ENCODE measurements at regions not wholly inside any gene's neighbourhood (a gene's known extent, or its start where the extent isn't known, plus 50 kb on each side); places are given as distances from the start of the nearest gene placed in this dataset.

DNA sequence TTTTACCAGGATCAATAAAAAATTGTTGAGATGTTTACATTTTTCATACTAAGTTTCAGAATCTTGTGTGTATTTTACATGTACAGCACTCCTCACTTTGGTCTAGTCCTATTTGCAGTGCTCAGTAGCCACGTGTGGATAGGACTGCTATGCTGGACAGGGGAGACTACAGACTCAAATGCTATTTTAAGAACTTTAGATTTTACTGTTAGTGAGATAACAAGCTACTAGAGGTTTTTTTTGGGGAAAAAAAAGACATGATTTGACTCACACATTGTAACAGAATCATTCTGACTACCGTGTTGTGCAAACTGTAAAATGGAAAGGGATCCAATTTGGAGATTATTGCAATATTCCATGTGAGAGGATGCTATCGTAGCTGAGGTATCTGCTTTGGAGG lies 418.9 kb upstream of the PRMT6 start:
- FAIRE-seq, result no peak

DNA sequence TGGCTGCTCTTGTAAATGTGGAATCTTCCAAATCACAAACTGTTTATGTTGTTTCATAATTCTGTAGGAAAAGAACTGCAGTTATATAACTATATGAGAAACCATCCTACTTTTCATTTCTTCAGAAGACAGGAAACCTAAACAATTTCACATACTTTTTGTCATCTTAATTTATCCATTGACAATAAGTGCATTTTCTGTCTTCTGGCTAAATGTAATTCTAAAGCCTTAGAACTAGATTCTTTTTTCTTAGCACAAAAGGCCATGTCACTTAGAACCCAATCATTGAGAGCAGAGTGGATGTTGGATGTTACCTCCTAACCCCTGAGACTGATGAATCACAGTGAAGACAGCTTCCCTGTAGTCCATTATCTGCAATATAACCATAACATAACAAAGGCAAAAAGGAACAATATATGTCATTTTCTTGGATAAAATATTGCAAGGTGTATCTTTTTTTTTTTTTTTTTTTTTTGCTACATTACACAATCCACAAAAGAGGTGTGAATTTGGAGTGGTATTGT lies 410.2 kb upstream of the PRMT6 start:
- FAIRE-seq, result no peak

GRCh38 chr1:106646816-106647215 lies 409.7 kb upstream of the PRMT6 start:
- no peak for FAIRE-seq

- FAIRE-seq, result no peak
These were observed 405.3 kb upstream of the PRMT6 start for GRCh38 chr1:106651028-106651762.

DNA sequence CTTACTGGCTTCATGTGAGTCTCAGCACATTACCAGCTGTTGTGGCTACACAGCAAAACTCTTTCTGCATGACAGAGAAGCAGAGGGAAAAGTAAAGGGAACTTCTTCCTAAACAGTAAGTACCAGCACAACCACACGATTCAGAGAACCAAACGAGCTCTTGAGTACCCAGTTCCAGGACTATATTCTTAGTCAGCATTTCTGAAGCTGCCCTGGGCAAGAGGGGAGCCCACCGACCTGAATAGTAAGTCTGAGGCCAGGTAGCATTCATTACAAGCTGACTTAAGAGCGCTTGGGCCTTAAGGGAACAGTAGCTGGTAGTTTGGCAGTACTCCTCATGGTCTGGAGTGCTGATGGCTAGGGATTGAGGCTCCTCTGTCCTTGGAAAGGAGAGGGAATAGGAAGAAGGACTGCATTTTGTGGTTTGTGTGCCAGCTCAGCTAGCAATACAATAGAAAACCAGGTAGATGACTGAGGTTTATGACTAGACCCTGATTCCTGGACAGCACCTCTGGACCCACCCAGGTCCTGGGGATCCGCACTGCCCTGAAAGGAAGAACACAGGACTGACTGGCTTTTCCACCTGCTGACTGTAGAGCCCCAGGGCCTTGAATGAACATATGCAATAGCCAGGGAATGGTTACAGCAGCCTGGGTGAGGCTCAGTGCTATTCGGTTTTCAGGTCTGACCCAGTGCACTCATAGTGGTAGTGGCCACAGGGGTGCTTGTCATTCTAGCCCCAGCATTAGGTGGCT lies 396.8 kb upstream of the PRMT6 start:
- FAIRE-seq, result no peak

- FAIRE-seq, result no peak
These were observed 380.9 kb upstream of the PRMT6 start for GRCh38 chr1:106675558-106675957.

- no peak for FAIRE-seq
These were observed 380.5 kb upstream of the PRMT6 start for GRCh38 chr1:106676021-106676420.

GRCh38 chr1:106677181-106677580 lies 379.3 kb upstream of the PRMT6 start:
- FAIRE-seq, result no peak

DNA sequence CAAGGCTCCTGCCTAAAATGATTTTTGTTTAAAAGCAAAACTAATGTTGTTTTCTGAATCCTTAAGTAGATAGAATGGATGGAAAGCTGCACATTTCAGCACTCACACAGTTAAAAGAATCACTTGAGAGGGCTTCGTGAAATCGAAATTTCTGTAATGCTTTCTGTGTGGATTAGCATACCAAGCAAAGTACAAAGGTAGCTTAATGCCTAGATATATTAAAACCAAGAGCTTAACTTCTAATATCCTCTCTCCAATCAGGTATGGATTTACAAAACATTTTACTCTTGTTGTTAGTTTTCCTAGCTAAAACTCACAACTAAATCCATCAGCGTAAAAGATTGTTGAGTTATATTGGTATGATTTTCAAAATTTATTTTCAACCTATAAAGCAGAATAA lies 378.8 kb upstream of the PRMT6 start:
- no peak for FAIRE-seq

- no peak for FAIRE-seq
These were observed 378.0 kb upstream of the PRMT6 start for GRCh38 chr1:106678279-106679050.

DNA sequence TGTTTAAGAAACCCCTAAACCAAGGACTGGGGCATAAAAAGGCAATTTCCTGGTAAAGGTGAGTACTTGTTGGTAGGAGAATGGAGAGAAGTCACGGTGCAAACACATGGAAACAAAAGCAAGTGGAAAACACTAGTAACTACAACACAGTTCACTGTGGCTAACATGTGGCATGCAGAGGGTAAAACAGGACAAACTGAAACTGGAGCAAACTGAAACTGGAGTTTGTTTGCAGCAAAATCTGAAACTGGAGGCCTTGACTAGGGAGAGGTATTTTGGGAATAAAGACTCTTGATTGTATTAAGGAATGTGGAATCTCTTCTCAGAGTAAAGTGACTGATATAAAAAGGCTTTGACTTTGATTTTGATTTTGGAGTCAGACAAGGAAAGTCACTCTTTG lies 376.3 kb upstream of the PRMT6 start:
- FAIRE-seq, result no peak

DNA sequence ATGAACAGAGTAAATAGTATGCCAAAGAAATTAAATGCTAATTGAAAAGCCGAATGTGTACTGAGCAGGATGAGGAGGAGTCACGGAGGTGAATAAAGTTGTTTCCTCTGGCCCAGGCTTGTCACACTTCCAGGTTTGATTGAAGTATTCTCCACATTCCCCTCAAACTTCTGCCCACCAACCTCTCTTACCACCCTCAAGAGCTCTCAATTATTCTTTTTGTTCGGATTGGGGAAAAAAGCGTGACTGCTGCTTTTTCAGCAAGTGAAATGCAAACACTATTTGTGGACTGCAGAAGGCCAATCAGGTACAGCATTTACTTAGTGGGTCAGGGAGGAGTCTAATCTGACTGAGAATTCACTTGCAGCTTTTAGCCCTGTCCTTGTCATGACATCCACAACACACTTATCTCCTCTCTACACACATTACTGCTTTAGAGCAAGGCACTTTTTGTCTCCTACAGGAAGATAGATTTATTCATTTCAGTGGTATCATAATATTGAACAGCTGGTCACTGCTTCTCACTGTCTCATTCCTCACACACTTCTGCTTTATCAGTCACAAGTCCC lies 375.6 kb upstream of the PRMT6 start:
- no peak for FAIRE-seq

DNA sequence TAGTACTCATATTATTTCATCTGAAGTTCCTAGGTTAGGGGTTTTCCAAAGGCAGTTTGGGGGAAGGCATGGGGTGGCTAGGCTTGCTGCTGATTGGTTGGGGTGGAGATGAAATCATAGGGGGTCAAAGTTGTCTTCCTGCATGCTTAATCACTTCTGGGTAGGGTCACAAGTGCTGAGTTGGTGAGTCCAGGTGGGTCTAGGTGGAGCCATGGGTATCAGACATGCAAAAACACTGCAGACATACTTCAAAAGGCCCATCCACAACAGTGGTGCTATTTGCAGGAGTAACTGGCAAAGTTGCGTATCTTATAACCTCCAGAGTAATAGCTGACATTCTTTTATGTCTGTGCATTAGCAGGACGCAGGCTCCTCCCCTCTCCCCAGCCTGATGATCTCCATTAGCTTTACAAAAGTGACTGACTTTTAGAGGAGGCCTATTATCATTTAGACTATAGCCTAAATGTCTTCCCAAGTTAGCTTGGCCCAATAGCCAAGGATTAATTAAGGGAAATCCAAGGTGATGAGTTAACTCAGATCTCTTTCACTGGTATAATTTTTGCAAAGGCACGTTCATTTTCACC lies 374.4 kb upstream of the PRMT6 start:
- no peak for FAIRE-seq

DNA sequence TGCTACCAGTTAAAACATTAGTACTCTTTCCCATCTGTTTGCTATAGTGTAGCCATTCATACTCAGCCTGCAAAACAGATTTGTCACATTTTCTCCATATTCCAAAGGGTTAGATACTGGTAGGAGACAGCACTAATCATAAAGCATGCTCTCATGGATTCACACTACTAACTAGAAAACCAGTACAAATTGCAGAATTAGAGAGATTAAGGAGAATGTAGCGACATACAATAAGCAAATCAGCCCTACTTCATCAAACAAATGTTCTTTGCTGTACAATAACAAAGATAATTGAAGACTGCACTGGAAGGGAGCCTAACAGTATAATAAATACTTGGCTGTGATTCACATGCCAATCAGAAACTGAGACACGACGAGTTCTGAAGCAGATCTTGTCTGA lies 368.0 kb upstream of the PRMT6 start:
- FAIRE-seq, result no peak

GRCh38 chr1:106698660-106699059 lies 357.8 kb upstream of the PRMT6 start:
- no peak for FAIRE-seq

GRCh38 chr1:106699433-106699832 lies 357.0 kb upstream of the PRMT6 start:
- peak; percentile 99 for FAIRE-seq

- FAIRE-seq, result no peak
These were observed 356.3 kb upstream of the PRMT6 start for GRCh38 chr1:106700211-106700610.

- FAIRE-seq, result no peak
These were observed 350.5 kb upstream of the PRMT6 start for GRCh38 chr1:106705971-106706370.

GRCh38 chr1:106717591-106717990 lies 338.9 kb upstream of the PRMT6 start:
- FAIRE-seq, result no peak

DNA sequence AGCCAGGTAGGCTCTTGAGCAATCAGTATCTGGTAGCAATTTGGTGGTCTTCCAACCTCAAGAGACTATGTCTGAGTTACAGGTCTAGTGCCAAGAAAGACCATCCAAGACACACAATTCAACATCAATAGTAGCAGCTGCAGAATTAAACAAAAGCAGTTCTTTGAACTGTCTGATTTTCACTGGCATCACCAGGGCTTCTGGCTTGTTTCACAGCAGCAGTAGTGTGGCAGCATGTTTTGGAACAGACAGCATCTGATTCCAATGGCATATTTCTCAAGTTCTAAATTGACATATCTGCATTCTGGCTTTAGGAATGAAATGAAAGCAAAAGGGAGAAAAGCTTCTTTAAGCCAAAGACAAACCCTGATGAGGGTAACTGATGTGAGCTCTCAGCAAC lies 334.7 kb upstream of the PRMT6 start:
- no peak for FAIRE-seq

DNA sequence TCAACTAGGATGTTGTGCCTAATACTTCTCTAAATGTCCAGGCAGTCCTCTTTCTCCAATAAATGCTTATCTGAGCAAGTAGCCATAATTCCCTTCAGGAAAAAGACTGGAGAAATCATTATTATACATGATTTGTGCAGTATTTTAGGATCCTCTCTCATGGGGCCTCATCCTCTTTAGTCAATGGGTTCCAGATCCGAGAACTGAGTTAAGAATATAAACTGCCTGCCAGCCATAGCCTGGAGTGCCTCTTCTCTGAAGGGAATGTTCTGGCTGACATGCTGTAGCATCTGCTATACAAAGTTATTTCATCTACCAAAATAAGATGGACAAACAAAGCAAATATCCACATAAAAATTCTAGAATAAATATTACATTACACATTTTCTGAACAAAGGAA lies 334.0 kb upstream of the PRMT6 start:
- no peak for FAIRE-seq

- no peak for FAIRE-seq
These were observed 329.3 kb upstream of the PRMT6 start for GRCh38 chr1:106727171-106727570.
